GM19452 (cell line): ENCODE measurements at regions not wholly inside any gene's neighbourhood (a gene's known extent, or its start where the extent isn't known, plus 50 kb on each side); places are given as distances from the start of the nearest gene placed in this dataset.
"Not testable (repeated sequence)": the region's sequence is repeated elsewhere in the genome, so short reads cannot be mapped to it uniquely, and the experiment has no call there.

Experiments used
- ATAC-seq: cut with Tn5 transposase; IDR thresholded peaks from one replicate; pipeline ENCODE4 v1.9.1; 2021; ENCODE audit not compliant: unreplicated experiment

DNA sequence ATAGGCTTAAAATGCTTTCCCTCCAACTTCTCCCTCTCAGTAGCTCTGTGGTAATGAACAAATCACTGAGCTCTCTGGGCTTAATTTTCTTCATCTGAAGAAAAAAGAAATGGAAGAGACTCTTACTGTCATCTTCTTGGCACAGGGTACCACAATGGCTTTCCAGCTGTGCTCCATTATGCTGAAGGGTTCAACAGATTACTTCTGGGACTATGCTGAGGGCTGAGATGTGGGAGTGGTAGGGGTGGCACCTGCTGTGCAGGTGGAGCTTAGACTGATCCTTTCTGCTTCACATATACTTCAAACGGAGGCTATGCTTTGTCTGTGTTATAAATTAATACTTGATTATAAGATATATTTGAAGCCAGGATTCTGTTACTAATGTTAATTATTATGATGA is 840.2 kb upstream of the C9orf72 start:
- no peak for ATAC-seq

DNA sequence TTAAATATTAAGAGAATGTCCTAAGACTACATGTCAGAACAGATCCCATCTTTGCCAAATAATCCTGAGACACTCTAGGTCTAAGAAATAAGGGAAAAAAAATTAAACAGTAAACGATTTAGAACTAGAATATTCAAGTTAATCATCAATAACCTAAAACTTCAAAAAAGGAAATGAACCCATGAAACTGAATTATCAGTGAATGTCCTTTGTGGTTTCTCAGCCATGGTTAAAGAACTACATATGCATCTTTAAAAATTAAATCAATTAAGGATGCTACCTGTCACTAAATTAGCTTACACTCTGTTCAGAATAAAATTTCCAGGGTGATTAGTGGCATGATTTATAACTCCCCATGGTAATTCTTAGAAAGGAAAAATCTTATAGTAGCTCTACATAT is 850.0 kb upstream of the C9orf72 start:
- ATAC-seq = no peak

GRCh38 chr9:28435456-28435855 is 862.2 kb upstream of the C9orf72 start:
- ATAC-seq = no peak

GRCh38 chr9:28439688-28440087 is 866.4 kb upstream of the C9orf72 start:
- no peak for ATAC-seq

GRCh38 chr9:28443461-28443860 is 870.2 kb upstream of the C9orf72 start:
- ATAC-seq = no peak

- no peak for ATAC-seq
Measured at GRCh38 chr9:28444637-28445036, 871.4 kb upstream of the C9orf72 start.

DNA sequence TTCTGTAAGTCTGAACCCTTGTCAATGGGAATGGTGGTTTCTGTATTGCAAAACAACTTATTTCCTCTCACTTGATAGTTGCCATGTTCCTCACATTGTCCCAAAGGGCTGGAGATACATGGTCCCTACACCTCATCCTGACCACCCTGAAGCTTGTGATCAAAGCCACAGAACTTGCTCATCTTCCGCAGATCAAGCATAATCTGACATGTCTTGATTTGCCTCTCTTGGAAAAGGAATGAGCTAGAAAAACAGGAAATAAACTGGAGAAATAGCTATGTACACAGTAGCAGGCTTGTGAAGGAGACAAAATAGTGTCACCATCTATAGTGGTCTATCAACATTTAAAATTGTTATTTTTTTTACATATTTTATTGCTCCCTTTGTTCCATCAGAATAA is 871.9 kb upstream of the C9orf72 start:
- ATAC-seq = no peak

DNA sequence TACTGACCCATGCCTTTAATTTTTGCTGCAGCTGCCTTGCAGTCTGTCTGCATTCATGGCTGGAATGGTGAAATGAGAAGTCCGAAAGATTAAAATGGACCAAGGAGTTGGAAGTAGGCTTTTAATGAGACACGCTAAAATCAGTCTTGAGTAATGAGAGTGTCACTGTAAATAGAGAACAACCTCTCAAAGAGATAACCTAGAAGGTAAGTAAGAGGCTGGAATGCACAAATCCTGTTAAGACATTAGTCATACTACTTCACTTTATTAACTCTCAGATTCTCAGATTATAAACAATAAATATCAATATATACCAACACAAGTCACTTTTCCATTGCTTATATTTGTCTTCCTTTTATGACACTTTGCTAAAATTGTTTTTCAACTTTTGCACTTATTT is 880.6 kb upstream of the C9orf72 start:
- no peak for ATAC-seq

- ATAC-seq = no peak
Measured at GRCh38 chr9:28456861-28457260, 883.6 kb upstream of the C9orf72 start.

DNA sequence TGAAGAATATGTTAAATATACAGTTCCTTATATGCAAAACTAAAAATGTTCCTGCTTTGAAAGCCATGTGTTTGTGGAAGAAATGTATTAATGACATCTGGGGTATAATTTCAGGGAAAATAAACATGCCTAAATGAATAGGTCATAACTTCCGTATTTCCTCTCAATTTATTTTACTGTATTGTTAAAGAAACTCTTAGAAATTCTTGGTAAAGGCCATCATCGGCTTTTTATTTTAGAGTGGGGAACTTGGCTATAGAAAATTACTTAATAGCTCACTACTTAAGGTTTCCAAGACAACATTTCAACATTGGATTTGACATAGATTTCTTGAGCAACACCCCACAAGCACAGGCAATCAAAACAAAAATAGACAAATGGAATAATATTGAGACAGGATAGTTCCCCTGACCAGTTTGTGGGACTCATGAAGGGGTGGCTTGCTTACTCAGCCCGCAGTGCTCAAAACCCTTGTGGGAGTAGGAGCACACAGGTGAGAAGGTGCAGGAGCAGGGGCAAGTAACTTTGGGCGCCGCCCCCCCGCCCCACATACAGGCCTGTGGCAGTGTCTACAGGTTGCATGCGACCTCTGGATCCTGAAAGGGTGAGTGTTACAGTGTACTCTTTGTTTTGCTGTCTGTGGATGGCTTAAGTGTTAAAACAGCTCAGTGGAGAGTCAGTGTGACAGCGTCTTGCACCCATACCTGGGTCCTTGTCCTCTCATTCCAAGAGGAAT is 891.4 kb upstream of the C9orf72 start:
- ATAC-seq = no peak

GRCh38 chr9:28471261-28471660 is 898.0 kb upstream of the C9orf72 start:
- ATAC-seq = no peak

- ATAC-seq = no peak
Measured at GRCh38 chr9:28487561-28487960, 914.3 kb upstream of the C9orf72 start.

GRCh38 chr9:28491121-28491520 is 917.8 kb upstream of the C9orf72 start:
- no peak for ATAC-seq

- not testable (repeated sequence) for ATAC-seq
Measured at GRCh38 chr9:28498168-28498567, 924.9 kb upstream of the C9orf72 start.

DNA sequence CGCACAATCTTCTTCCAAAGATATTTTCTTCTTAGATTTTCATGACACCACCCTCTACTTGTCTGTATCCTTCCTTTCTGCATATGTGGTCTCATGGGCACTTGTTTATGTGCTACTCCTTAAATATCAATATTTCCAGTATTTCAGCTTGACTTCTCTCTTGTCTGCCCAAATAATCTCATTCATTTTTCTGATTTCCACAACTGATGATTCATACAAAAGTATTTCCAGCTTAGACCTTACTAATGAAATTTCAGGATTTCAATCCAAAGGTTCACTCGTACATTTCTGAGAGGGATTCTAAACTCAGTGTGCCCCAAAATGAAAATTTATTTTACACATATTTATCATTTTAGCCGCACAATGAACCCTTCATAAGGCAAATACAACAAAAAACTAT is 928.9 kb upstream of the C9orf72 start:
- ATAC-seq = no peak

GRCh38 chr9:28502741-28503140 is 929.5 kb upstream of the C9orf72 start:
- ATAC-seq = no peak

- ATAC-seq = no peak
Measured at GRCh38 chr9:28503573-28503972, 930.3 kb upstream of the C9orf72 start.

DNA sequence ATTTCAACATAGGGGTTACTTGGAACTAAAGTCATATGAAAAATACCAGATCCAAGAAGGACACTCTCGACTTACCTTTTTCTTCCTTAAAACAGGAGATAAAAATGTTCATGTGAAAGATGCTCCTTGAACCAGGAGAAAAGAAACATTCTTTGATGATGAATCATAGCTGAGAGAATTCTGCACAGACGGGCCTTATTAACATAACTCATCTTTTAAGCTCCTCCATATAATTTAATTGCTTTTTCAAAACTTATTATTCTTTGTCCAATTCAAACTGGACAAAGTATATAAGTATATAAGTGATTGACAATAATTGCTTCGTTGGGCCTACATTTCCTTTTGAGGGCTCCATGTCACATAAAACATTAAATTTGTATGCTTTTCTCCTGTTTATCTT is 945.2 kb upstream of the C9orf72 start:
- no peak for ATAC-seq

- ATAC-seq = not testable (repeated sequence)
Measured at GRCh38 chr9:28524309-28524708, 951.0 kb upstream of the C9orf72 start.

DNA sequence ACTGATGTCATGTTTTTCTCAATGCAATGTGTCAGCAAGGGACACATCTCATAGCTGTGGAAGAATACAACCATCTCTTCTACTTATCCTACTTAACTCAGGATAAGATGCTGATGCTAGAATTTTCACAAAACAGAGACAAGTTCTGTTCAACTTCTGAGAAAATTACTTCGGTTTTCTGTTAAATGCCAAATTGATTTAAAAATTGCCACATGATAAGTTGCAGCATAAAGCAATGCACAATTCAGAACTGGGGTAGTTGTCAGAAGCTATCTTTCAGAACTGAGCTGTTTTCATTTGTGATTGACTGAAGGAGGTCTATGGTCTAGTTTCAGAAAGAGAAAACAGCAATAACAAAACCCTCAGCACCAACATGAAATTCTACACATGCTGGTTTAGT is 954.8 kb upstream of the C9orf72 start:
- ATAC-seq = no peak

- no peak for ATAC-seq
Measured at GRCh38 chr9:28538132-28538531, 964.9 kb upstream of the C9orf72 start.

DNA sequence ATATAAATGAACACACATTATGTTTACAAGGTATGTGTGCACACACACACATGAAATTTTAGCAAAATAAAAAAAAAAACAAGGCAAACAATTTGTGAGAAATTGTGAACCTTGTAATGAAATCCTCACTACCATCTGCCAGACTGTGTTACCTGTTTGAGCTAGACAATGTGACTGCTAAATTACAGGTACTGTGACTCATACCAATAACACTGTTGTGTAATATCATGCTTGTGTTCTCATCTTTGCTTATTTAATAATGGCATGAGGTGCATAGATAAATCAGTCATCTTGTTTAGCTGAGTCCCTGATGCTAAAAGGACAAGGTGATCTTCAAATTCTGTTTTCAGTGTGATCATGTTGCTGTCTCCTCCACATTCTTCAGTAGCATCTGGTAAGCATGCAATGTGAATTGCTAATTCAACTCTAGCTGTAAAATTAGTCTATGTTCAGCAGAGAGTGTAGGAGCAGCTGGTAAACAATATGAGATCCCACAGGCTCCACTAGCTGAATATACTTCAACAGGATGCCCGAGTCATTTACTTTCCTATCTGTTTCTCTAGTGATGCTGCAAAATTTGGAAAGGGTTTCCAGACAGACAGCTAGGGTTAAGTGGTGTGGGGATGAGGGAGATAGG is 966.3 kb upstream of the C9orf72 start:
- ATAC-seq = no peak

GRCh38 chr9:28542928-28543327 is 969.6 kb upstream of the C9orf72 start:
- no peak for ATAC-seq
